CD4-positive, alpha-beta T cell (primary cell): ENCODE measurements at regions not wholly inside any gene's neighbourhood (a gene's known extent, or its start where the extent isn't known, plus 50 kb on each side); places are given as distances from the start of the nearest gene placed in this dataset.

ENCODE experiments used
- ATAC-seq: fragments of 200-7000 bp; cut with Tn5 transposase; one replicate; pipeline ENCODE4 v1.10.0; 2022; ENCODE audit warnings: mild to moderate bottlenecking; ENCODE audit not compliant: poor library complexity
- CTCF ChIA-PET: fragments of 350-600 bp; sonication (Branson Sonifier 250); formaldehyde crosslinking; loops from one replicate; lab custom pipeline; 2021; ENCODE audit warnings: antibody characterized with exemption, inconsistent platforms; lab: Charles Lee
- POLR2A ChIA-PET: fragments of 350-600 bp; sonication (Branson Sonifier 250); formaldehyde crosslinking; loops from one replicate; lab custom pipeline; 2021; ENCODE audit warnings: antibody characterized with exemption, inconsistent platforms; lab: Charles Lee
- DNase-seq, 14 experiments: peaks; one replicate each; pipeline ENCODE4 v3.0.0-alpha.2; 2013 to 2020; ENCODE audit warnings: mixed read lengths in 2 of 14
- H3K27ac ChIP-seq, 2 donors: one replicate each; pipeline versions ENCODE4 v1.5.1 to v1.7.0; 2013; ENCODE audit warnings: low read length in 2 of 2, low read depth in 1 of 2, mild to moderate bottlenecking in 1 of 2
- H3K27me3 ChIP-seq, 2 experiments: 1 replicate in 1 of 2; 2 replicates in 1 of 2; pipeline versions ENCODE4 v1.6.1 to v1.7.0; 2013; ENCODE audit warnings: low read length in 2 of 2, control low read depth in 1 of 2, mild to moderate bottlenecking in 1 of 2, moderate library complexity in 1 of 2; ENCODE audit not compliant: insufficient read depth in 2 of 2, control insufficient read depth in 1 of 2
- H3K36me3 ChIP-seq: one replicate; pipeline ENCODE4 v1.6.1; 2013; ENCODE audit warnings: low read length, control low read depth; ENCODE audit not compliant: insufficient read depth
- H3K4me1 ChIP-seq: one replicate; pipeline ENCODE4 v1.6.1; 2013; ENCODE audit warnings: low read length, control low read depth; ENCODE audit not compliant: insufficient read depth
- H3K4me3 ChIP-seq: one replicate; pipeline ENCODE4 v1.5.1; 2013; ENCODE audit warnings: mild to moderate bottlenecking, low read length, moderate library complexity
- H3K9me3 ChIP-seq, 2 experiments: 1 replicate in 1 of 2; 2 replicates in 1 of 2; pipeline versions ENCODE4 v1.6.1 to v1.7.0; 2013; ENCODE audit warnings: low read length in 2 of 2, mild to moderate bottlenecking in 2 of 2, control low read depth in 1 of 2, moderate library complexity in 1 of 2; ENCODE audit not compliant: control insufficient read depth in 1 of 2, insufficient read depth in 1 of 2
- H3K27ac Mint-ChIP-seq: one replicate; pipeline ENCODE4 v1.8.0; 2020; ENCODE audit warnings: mixed read lengths
- H3K27me3 Mint-ChIP-seq: one replicate; pipeline ENCODE4 v1.8.0; 2021; ENCODE audit warnings: mixed read lengths
- H3K36me3 Mint-ChIP-seq: one replicate; pipeline ENCODE4 v1.8.0; 2021; ENCODE audit warnings: low read depth, mixed read lengths
- H3K4me1 Mint-ChIP-seq: one replicate; pipeline ENCODE4 v1.8.0; 2021; ENCODE audit warnings: low read depth, mixed read lengths
- H3K4me3 Mint-ChIP-seq: one replicate; pipeline ENCODE4 v1.8.0; 2020; ENCODE audit warnings: mild to moderate bottlenecking, mixed read lengths
- H3K9me3 Mint-ChIP-seq: one replicate; pipeline ENCODE4 v1.8.0; 2020; ENCODE audit warnings: mixed read lengths
- intact Hi-C, 2 experiments: fragments of 100-400 bp; cut with DNase I in 1 of 2; cut with micrococcal nuclease in 1 of 2; formaldehyde crosslinking; loops; one replicate each; pipeline versions ENCODE4 v1.15.1 to v1.9.0; 2023 to 2025; cut with DNase I, micrococcal nuclease
- TF ChIP-seq, protein P1 (sequence below): fragments of 200-600 bp; IDR thresholded peaks from one replicate; pipeline ENCODE4 v1.8.0; 2022; ENCODE audit warnings: antibody characterized with exemption, mild to moderate bottlenecking

DNA sequence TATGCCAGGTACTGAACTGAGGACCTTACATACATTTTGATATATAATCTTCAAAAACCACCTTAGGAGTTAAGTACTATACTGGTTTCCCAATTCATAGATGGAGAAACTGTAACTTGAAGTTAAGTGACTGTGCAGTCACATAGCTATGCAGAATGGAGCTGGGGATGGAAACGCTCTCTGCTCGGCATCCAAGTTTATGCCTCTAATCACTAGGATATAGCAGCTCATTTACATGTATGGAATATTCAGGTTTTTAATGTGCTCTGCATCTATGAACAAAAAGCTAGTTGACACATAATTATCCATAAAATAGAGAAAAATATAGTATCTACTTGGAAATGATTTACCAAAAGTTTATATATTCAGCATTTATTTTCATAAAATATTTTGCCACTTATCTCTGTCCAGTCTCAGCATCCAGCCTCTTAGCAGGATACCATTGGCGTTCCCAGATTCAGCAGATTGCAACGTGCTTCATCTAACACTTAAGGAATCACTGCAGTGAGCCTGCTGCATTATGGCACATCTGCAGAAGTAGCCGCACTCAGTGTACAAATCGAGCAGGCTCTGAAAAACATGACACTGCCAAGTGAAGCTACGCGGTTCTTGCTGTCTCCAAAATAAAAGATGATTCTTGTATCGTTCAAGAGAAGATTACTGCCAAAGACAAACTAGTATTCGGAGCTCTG is 70.4 kb downstream of the MRPL57 start:
- H3K27me3 ChIP-seq, result no peaks in the 10 kb centered on the region
- ATAC-seq (no peak), DNase-seq (no peak)
- CTCF ChIA-PET, result no interaction called here
- H3K4me3 ChIP-seq, result no peak overlapping the region
- TF ChIP-seq, protein P1, sequence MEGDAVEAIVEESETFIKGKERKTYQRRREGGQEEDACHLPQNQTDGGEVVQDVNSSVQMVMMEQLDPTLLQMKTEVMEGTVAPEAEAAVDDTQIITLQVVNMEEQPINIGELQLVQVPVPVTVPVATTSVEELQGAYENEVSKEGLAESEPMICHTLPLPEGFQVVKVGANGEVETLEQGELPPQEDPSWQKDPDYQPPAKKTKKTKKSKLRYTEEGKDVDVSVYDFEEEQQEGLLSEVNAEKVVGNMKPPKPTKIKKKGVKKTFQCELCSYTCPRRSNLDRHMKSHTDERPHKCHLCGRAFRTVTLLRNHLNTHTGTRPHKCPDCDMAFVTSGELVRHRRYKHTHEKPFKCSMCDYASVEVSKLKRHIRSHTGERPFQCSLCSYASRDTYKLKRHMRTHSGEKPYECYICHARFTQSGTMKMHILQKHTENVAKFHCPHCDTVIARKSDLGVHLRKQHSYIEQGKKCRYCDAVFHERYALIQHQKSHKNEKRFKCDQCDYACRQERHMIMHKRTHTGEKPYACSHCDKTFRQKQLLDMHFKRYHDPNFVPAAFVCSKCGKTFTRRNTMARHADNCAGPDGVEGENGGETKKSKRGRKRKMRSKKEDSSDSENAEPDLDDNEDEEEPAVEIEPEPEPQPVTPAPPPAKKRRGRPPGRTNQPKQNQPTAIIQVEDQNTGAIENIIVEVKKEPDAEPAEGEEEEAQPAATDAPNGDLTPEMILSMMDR, result no peak
- no peak overlapping the region for H3K4me3 Mint-ChIP-seq
- no peaks in the 10 kb centered on the region for H3K27me3 Mint-ChIP-seq
- intact Hi-C loops, result no loop called here
- H3K9me3 ChIP-seq, result no peaks in the 10 kb centered on the region
- H3K36me3 ChIP-seq, result no peaks in the 10 kb centered on the region
- no peaks in the 10 kb centered on the region for H3K4me1 ChIP-seq
- H3K36me3 Mint-ChIP-seq, result no peaks in the 10 kb centered on the region
- POLR2A ChIA-PET, result no interaction called here
- no peaks in the 10 kb centered on the region for H3K9me3 Mint-ChIP-seq
- peaks cover 6% of the 10 kb centered on the region for H3K4me1 Mint-ChIP-seq
- H3K27ac ChIP-seq, result no peak overlapping the region
- no peak overlapping the region for H3K27ac Mint-ChIP-seq

DNA sequence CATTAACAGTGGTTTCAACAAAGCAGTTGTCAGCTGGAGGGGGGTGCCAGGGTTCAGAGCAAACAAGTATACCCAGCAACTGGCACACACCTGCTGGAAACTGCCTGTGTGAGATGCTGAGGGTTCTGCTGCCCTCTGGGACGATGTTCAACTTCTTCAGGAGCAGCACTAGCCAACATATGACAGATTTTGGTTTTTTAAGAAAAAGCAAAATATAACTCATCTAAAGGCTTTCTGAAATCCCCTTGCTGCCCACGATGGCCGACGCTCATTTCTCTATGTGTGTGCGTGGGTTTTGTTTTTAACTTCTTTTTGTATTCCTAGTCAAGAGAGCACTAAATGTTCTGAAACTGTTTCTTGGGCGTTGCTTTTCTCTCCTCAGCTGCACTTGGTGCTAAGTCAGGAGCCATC is 79.9 kb downstream of the MRPL57 start:
- no peak overlapping the region for H3K27ac Mint-ChIP-seq
- no peaks in the 10 kb centered on the region for H3K9me3 Mint-ChIP-seq
- Histone ChIP-seq H3K27me3 (no peaks in the 10 kb centered on the region), H3K9me3 (peaks cover 0 to 17% of the 10 kb centered on the region in 2 experiments), H3K36me3 (no peaks in the 10 kb centered on the region), H3K4me3 (no peak overlapping the region), H3K27ac (no peak overlapping the region), H3K4me1 (peaks cover 3% of the 10 kb centered on the region)
- TF ChIP-seq, protein P1, result no peak
- peaks cover 10% of the 10 kb centered on the region for H3K27me3 Mint-ChIP-seq
- no peak overlapping the region for H3K4me3 Mint-ChIP-seq
- ATAC-seq (no peak), DNase-seq (no peak)
- H3K36me3 Mint-ChIP-seq, result no peaks in the 10 kb centered on the region
- intact Hi-C loops, result no loop called here
- H3K4me1 Mint-ChIP-seq, result peaks cover 8% of the 10 kb centered on the region
- CTCF ChIA-PET, result no interaction called here
- POLR2A ChIA-PET, result no interaction called here

DNA sequence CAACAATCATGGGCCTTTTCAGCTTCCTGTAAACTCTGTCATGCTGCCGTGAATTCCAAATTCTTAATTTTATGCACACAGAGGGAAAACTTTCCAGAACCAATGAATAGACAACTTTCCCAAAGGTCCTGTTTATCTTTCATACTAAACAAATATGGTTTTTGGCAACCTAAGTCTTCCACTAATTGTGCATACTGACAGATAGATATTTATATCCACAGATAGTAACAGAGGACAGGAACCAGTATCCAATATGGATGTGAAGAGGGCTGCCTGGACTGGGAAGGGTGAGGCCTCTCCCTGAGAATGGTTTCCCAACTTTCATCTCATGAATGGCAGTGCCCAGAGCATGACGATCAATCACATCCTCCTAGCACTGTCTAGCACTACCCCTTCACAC is 80.4 kb downstream of the MRPL57 start:
- peaks cover 8% of the 10 kb centered on the region for H3K4me1 Mint-ChIP-seq
- no peaks in the 10 kb centered on the region for H3K36me3 ChIP-seq
- no peaks in the 10 kb centered on the region for H3K9me3 Mint-ChIP-seq
- ChIA-PET POLR2A (no interaction called here), CTCF (no interaction called here)
- no peaks in the 10 kb centered on the region for H3K27me3 ChIP-seq
- no peak for DNase-seq
- ATAC-seq, result no peak
- TF ChIP-seq, protein P1, result no peak
- H3K27ac Mint-ChIP-seq, result no peak overlapping the region
- peaks cover 3% of the 10 kb centered on the region for H3K4me1 ChIP-seq
- H3K36me3 Mint-ChIP-seq, result no peaks in the 10 kb centered on the region
- H3K27me3 Mint-ChIP-seq, result peaks cover 10% of the 10 kb centered on the region
- intact Hi-C loops, result no loop called here
- peaks cover 0 to 17% of the 10 kb centered on the region in 2 experiments for H3K9me3 ChIP-seq
- H3K4me3 Mint-ChIP-seq, result no peak overlapping the region
- no peak overlapping the region for H3K4me3 ChIP-seq
- H3K27ac ChIP-seq, result no peak overlapping the region
